Stimulated activated CD8-positive, alpha-beta memory T cell treated with anti-CD3 and anti-CD28 coated beads, Interleukin-15, amount 100 ng/mL, for 24 hours (primary cell): ENCODE measurements at regions not wholly inside any gene's neighbourhood (a gene's known extent, or its start where the extent isn't known, plus 50 kb on each side); places are given as distances from the start of the nearest gene placed in this dataset.
"Not testable (repeated sequence)": the region's sequence is repeated elsewhere in the genome, so short reads cannot be mapped to it uniquely, and the experiment has no call there.

ENCODE experiments used
- DNase-seq: peaks from one replicate; pipeline ENCODE4 v3.0.0-alpha.2; 2020; ENCODE audit warnings: low read depth

- DNase-seq: no peak
Measured at GRCh38 chr13:108077284-108077683, 138.1 kb downstream of the LIG4 start.

- DNase-seq: not testable (repeated sequence)
Measured at GRCh38 chr13:108074429-108074828, 140.9 kb downstream of the LIG4 start.

- no peak for DNase-seq
Measured at GRCh38 chr13:108070925-108071324, 144.4 kb downstream of the LIG4 start.

GRCh38 chr13:108070491-108070890, 144.8 kb downstream of the LIG4 start:
- no peak for DNase-seq

- DNase-seq: no peak
Measured at GRCh38 chr13:108069521-108070210, 145.7 kb downstream of the LIG4 start.

GRCh38 chr13:108064372-108064771, 151.0 kb downstream of the LIG4 start:
- not testable (repeated sequence) for DNase-seq

- DNase-seq: no peak
Measured at GRCh38 chr13:108060111-108060510, 155.2 kb downstream of the LIG4 start.

GRCh38 chr13:108056278-108056677, 159.1 kb downstream of the LIG4 start:
- DNase-seq: no peak

- no peak for DNase-seq
Measured at GRCh38 chr13:108049211-108049610, 166.1 kb downstream of the LIG4 start.

GRCh38 chr13:108044954-108045353, 170.4 kb downstream of the LIG4 start:
- no peak for DNase-seq

GRCh38 chr13:108042866-108043265, 172.5 kb downstream of the LIG4 start:
- DNase-seq: not testable (repeated sequence)

GRCh38 chr13:108037348-108037747, 178.0 kb downstream of the LIG4 start:
- no peak for DNase-seq

GRCh38 chr13:108036411-108036932, 178.9 kb downstream of the LIG4 start:
- DNase-seq: no peak

- DNase-seq: no peak
Measured at GRCh38 chr13:108034909-108035410, 180.4 kb downstream of the LIG4 start.

GRCh38 chr13:108033800-108034707, 181.3 kb downstream of the LIG4 start:
- no peak for DNase-seq

GRCh38 chr13:108031865-108032264, 183.5 kb downstream of the LIG4 start:
- no peak for DNase-seq

- no peak for DNase-seq
Measured at GRCh38 chr13:108030769-108031168, 184.6 kb downstream of the LIG4 start.

- no peak for DNase-seq
Measured at GRCh38 chr13:108026680-108027410, 188.5 kb downstream of the LIG4 start.

GRCh38 chr13:108020027-108020426, 195.3 kb downstream of the LIG4 start:
- no peak for DNase-seq

GRCh38 chr13:108018371-108018870, 196.9 kb downstream of the LIG4 start:
- DNase-seq: no peak

- no peak for DNase-seq
Measured at GRCh38 chr13:108006619-108007018, 208.7 kb downstream of the LIG4 start.

- no peak for DNase-seq
Measured at GRCh38 chr13:108005231-108005630, 210.1 kb downstream of the LIG4 start.
